ENCODE measurements at regions not wholly inside any gene's neighbourhood (a gene's known extent, or its start where the extent isn't known, plus 50 kb on each side); places are given as distances from the start of the nearest gene placed in this dataset.
"Not testable (repeated sequence)": the region's sequence is repeated elsewhere in the genome, so short reads cannot be mapped to it uniquely, and the experiment has no call there.

DNA sequence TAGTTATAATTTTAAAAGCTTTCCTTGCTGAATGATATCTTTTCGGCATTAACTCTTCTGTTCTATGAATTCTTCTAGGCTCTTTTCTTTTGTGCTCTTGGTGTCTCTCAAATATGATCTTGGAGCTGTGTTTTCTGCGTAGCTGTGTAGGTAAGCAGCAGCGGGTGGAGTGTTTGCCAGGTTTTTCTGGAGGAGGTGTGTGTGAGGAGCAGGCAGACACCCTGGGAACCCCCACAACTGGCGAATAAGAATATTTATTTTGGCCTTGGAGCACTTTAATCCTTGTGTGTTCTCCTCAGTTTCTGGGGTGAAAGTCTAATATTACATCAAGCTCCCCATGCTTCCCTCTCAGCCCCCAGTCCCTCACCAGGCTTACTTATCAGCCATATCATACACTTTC lies 232.0 kb upstream of the FANCL start:
- TF ChIP-seq, protein P1, sequence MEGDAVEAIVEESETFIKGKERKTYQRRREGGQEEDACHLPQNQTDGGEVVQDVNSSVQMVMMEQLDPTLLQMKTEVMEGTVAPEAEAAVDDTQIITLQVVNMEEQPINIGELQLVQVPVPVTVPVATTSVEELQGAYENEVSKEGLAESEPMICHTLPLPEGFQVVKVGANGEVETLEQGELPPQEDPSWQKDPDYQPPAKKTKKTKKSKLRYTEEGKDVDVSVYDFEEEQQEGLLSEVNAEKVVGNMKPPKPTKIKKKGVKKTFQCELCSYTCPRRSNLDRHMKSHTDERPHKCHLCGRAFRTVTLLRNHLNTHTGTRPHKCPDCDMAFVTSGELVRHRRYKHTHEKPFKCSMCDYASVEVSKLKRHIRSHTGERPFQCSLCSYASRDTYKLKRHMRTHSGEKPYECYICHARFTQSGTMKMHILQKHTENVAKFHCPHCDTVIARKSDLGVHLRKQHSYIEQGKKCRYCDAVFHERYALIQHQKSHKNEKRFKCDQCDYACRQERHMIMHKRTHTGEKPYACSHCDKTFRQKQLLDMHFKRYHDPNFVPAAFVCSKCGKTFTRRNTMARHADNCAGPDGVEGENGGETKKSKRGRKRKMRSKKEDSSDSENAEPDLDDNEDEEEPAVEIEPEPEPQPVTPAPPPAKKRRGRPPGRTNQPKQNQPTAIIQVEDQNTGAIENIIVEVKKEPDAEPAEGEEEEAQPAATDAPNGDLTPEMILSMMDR (IDR thresholded peaks at IDR 0.05; ENCODE audit: unreplicated experiment): no peak
- intact Hi-C loops (cut with micrococcal nuclease; ENCODE audit: unreplicated experiment): no loop called here
- Mint-ChIP-seq H3K27me3 (ENCODE audit: unreplicated experiment) (no peaks in the 10 kb centered on the region), H3K9me3 (ENCODE audit: low read depth, unreplicated experiment) (no peaks in the 10 kb centered on the region), H3K36me3 (ENCODE audit: insufficient read depth, unreplicated experiment) (no peaks in the 10 kb centered on the region), H3K27ac (ENCODE audit: unreplicated experiment) (no peak overlapping the region), H3K4me1 (ENCODE audit: low read depth, unreplicated experiment) (no peaks in the 10 kb centered on the region), H3K4me3 (ENCODE audit: low read depth, unreplicated experiment) (no peak overlapping the region)
- DNase-seq: no peak
- CTCF ChIA-PET: no interaction called here
- no TSS peak for BruUV-seq (replicated peaks)

DNA sequence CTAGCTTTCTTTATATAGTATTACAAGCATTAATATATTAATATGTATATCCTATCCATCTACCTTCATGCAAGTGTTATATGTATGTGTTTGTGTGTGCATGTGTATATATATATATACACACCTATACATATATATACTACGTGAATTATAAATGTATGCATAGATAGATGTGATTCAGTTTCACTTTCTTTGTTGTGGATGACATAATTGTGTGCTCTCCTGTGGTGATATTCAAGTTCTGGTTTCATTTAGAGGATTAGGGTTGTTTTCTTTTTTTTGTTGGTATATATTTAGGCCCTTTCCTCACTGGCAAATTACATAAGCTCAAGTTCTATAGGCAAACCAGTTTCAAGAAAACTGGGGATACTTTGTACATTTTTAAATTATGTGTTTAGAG lies 225.7 kb upstream of the FANCL start:
- no peak overlapping the region for H3K27ac Mint-ChIP-seq (ENCODE audit: unreplicated experiment)
- no peak overlapping the region for H3K4me3 Mint-ChIP-seq (ENCODE audit: low read depth, unreplicated experiment)
- peaks cover 4% of the 10 kb centered on the region for H3K9me3 Mint-ChIP-seq (ENCODE audit: low read depth, unreplicated experiment)
- TF ChIP-seq, protein P1 (IDR thresholded peaks at IDR 0.05; ENCODE audit: unreplicated experiment): no peak
- no peaks in the 10 kb centered on the region for H3K4me1 Mint-ChIP-seq (ENCODE audit: low read depth, unreplicated experiment)
- CTCF ChIA-PET: interaction anchor here (1.1 kb wide), 1 partner anchor 19 kb away, joined by 3 read pairs; no protein-coding TSS in a partner anchor
- no peak for DNase-seq
- H3K27me3 Mint-ChIP-seq (ENCODE audit: unreplicated experiment): no peaks in the 10 kb centered on the region
- BruUV-seq (replicated peaks): no TSS peak
- intact Hi-C loops (cut with micrococcal nuclease; ENCODE audit: unreplicated experiment): no loop called here
- no peaks in the 10 kb centered on the region for H3K36me3 Mint-ChIP-seq (ENCODE audit: insufficient read depth, unreplicated experiment)

DNA sequence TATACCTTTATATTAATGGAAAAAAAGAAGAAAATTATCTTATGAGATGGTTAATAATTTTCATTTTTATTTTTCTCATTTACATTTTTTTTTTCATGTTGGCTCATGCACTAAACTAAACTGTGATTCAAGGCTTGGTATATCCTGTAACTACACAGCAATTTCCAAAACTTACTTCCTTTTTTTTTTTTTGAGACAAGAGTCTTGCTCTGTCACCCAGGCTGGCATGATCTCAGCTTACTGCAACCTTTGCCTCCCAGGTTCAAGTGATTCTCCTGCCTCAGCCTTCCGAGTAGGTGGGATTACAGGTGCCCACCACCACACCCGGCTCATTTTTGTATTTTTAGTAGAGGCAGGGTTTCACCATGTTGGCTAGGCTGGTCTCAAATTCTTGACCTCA lies 224.9 kb upstream of the FANCL start:
- H3K4me1 Mint-ChIP-seq (ENCODE audit: low read depth, unreplicated experiment); CTCF ChIA-PET; H3K27me3 Mint-ChIP-seq (ENCODE audit: unreplicated experiment); H3K27ac Mint-ChIP-seq (ENCODE audit: unreplicated experiment); H3K4me3 Mint-ChIP-seq (ENCODE audit: low read depth, unreplicated experiment); H3K36me3 Mint-ChIP-seq (ENCODE audit: insufficient read depth, unreplicated experiment); intact Hi-C loops (cut with micrococcal nuclease; ENCODE audit: unreplicated experiment); DNase-seq; BruUV-seq (replicated peaks); H3K9me3 Mint-ChIP-seq (ENCODE audit: low read depth, unreplicated experiment): not testable (repeated sequence)

DNA sequence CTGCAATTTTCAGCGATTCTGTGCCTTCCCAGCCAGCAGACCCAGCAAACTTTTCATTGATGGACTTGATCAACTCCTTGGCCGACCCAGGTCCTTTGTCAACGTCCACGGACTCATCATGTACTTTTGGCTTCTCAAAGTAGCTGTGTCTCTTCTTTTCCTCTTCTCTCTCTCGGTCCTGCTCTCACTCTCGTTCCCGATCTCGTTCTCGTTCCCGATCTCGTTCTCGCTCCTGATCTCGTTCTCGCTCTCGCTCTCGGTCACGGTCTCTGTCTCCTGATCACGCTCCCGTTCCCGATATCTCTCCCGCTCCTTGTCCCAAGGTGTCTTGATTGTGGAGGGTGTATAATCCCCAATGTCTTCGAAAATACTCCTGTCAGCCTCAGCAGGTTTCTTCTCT lies 219.5 kb upstream of the FANCL start:
- Mint-ChIP-seq H3K4me3 (ENCODE audit: low read depth, unreplicated experiment) (no peak overlapping the region), H3K27me3 (ENCODE audit: unreplicated experiment) (no peaks in the 10 kb centered on the region), H3K4me1 (ENCODE audit: low read depth, unreplicated experiment) (no peaks in the 10 kb centered on the region), H3K27ac (ENCODE audit: unreplicated experiment) (no peak overlapping the region), H3K9me3 (ENCODE audit: low read depth, unreplicated experiment) (peaks cover 4% of the 10 kb centered on the region), H3K36me3 (ENCODE audit: insufficient read depth, unreplicated experiment) (no peaks in the 10 kb centered on the region)
- DNase-seq: no peak
- CTCF ChIA-PET: no interaction called here
- no TSS peak for BruUV-seq (replicated peaks)
- TF ChIP-seq, protein P1 (IDR thresholded peaks at IDR 0.05; ENCODE audit: unreplicated experiment): no peak
- intact Hi-C loops (cut with micrococcal nuclease; ENCODE audit: unreplicated experiment): no loop called here

DNA sequence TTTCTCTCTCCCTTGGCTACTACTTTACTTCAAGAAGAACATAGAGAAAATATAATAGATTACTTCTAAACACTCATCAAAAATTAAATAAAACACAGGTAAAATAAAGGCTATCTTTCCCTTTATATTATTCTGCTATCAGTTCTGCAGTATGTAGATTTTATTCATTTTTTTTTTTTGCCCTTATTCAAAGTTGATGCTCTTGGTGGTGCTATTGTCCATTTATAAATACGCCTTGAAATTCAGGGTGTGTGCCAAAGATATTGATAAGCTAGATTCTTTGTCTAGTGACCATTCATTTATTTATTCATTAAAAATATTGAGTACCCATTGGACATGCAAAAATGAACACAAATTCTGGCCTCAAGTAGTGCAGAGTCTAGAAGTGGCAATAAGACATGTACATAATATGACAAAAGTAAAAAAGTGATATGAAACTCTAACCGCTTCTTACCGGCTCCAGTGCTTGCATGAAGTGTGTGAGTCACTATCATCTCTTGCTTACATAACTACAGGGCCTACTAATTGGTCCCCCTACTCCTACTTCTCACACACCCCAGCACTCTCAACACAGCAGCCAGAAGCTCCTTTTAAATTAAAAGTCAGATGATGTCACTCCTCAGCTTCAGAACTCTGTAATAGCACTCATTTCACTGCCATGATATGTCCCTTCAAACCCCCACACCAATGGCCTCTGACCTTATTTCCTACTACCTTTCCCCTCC lies 208.3 kb upstream of the FANCL start:
- intact Hi-C loops (cut with micrococcal nuclease; ENCODE audit: unreplicated experiment): loop anchor here (1.0 to 5.0 kb wide), 6 partner anchors 53 to 733 kb away; no protein-coding TSS in a partner anchor
- TF ChIP-seq, protein P1 (IDR thresholded peaks at IDR 0.05; ENCODE audit: unreplicated experiment): no peak

More for the DNA sequence above, 208.3 kb upstream of the FANCL start:
- H3K4me3 Mint-ChIP-seq (ENCODE audit: low read depth, unreplicated experiment): no peak overlapping the region
- peaks cover 4% of the 10 kb centered on the region for H3K36me3 Mint-ChIP-seq (ENCODE audit: insufficient read depth, unreplicated experiment)
- H3K27ac Mint-ChIP-seq (ENCODE audit: unreplicated experiment): peak overlapping the region; percentile 14
- peaks cover 25% of the 10 kb centered on the region for H3K4me1 Mint-ChIP-seq (ENCODE audit: low read depth, unreplicated experiment)
- H3K27me3 Mint-ChIP-seq (ENCODE audit: unreplicated experiment): no peaks in the 10 kb centered on the region
- CTCF ChIA-PET: interaction anchor here (0.6 to 2.8 kb wide), 9 partner anchors 72 to 733 kb away, joined by 3 to 35 read pairs (median 5); no protein-coding TSS in a partner anchor
- DNase-seq: no peak
- H3K9me3 Mint-ChIP-seq (ENCODE audit: low read depth, unreplicated experiment): no peaks in the 10 kb centered on the region
- no TSS peak for BruUV-seq (replicated peaks)

Measured in Calu3 (cell line).